Suprapubic skin (tissue), 3 donors: ENCODE measurements at regions not wholly inside any gene's neighbourhood (a gene's known extent, or its start where the extent isn't known, plus 50 kb on each side); places are given as distances from the start of the nearest gene placed in this dataset.
"Not testable (repeated sequence)": the region's sequence is repeated elsewhere in the genome, so short reads cannot be mapped to it uniquely, and the experiment has no call there.

Experiments
- CTCF ChIP-seq, 2 donors: fragments of 200-600 bp in 1 of 2; fragments of 450-650 bp in 1 of 2; sonication (generic) in 1 of 2; IDR thresholded peaks; one replicate each; pipeline ENCODE4 v1.5.1; 2016 to 2019; ENCODE audit warnings: antibody characterized with exemption in 2 of 2, mild to moderate bottlenecking in 1 of 2, moderate library complexity in 1 of 2
- POLR2A ChIP-seq, 2 donors: fragments of 450-650 bp; IDR thresholded peaks; one replicate each; pipeline ENCODE4 v1.6.1; 2017; ENCODE audit warnings: antibody characterized with exemption in 2 of 2, mild to moderate bottlenecking in 2 of 2, moderate library complexity in 2 of 2

GRCh38 chr9:42335342-42335741 lies 151.9 kb downstream of the SPATA31A6 start:
- TF ChIP-seq CTCF, POLR2A (IDR thresholded peaks at IDR 0.05): not testable (repeated sequence)
